H9 (cell line): ENCODE measurements at regions not wholly inside any gene's neighbourhood (a gene's known extent, or its start where the extent isn't known, plus 50 kb on each side); places are given as distances from the start of the nearest gene placed in this dataset.

Experiments
- DNase-seq: peaks from one replicate; pipeline ENCODE4 v3.0.0-alpha.2; 2017
- H2AFZ ChIP-seq: one replicate; pipeline ENCODE4 v1.6.1; 2013; ENCODE audit warnings: mild to moderate bottlenecking, low read length, control low read depth, moderate library complexity
- H2AK5ac ChIP-seq: 2 replicates; pipeline ENCODE4 v1.6.1; 2013; ENCODE audit warnings: low read length, control low read depth, mixed read lengths; ENCODE audit not compliant: insufficient read length
- H2BK120ac ChIP-seq: one replicate; pipeline ENCODE4 v1.6.1; 2013; ENCODE audit warnings: low read depth, mild to moderate bottlenecking, low read length, control low read depth, inconsistent platforms; ENCODE audit not compliant: poor library complexity, severe bottlenecking
- H2BK12ac ChIP-seq: 2 replicates; pipeline ENCODE4 v1.6.1; 2013; ENCODE audit warnings: low read length, control low read depth, mixed read lengths, low read depth; ENCODE audit not compliant: insufficient read length
- H2BK15ac ChIP-seq: 2 replicates; pipeline ENCODE4 v1.6.1; 2013; ENCODE audit warnings: low read depth, low read length, control low read depth
- H2BK20ac ChIP-seq: one replicate; pipeline ENCODE4 v1.6.1; 2013; ENCODE audit warnings: low read depth, mild to moderate bottlenecking, low read length, control low read depth, inconsistent platforms; ENCODE audit not compliant: poor library complexity, severe bottlenecking
- H2BK5ac ChIP-seq: 2 replicates; pipeline ENCODE4 v1.6.1; 2013; ENCODE audit warnings: low read length, control low read depth, mixed read lengths; ENCODE audit not compliant: insufficient read length
- H3K14ac ChIP-seq: 2 replicates; pipeline ENCODE4 v1.6.1; 2013; ENCODE audit warnings: low read length, control low read depth; ENCODE audit not compliant: insufficient read depth
- H3K18ac ChIP-seq: 2 replicates; pipeline ENCODE4 v1.6.1; 2013; ENCODE audit warnings: low read depth, mild to moderate bottlenecking, mixed read lengths, low read length, control low read depth; ENCODE audit not compliant: insufficient read length
- H3K23ac ChIP-seq: 2 replicates; pipeline ENCODE4 v1.6.1; 2013; ENCODE audit warnings: low read length, control low read depth, mixed read lengths, low read depth; ENCODE audit not compliant: insufficient read length
- H3K23me2 ChIP-seq: 2 replicates; pipeline ENCODE4 v1.6.1; 2013; ENCODE audit warnings: low read depth, mild to moderate bottlenecking, mixed read lengths, low read length, control low read depth; ENCODE audit not compliant: insufficient read length, poor library complexity, severe bottlenecking
- H3K27ac ChIP-seq: 2 replicates; pipeline ENCODE4 v1.5.1; 2013; ENCODE audit warnings: low read length, control low read depth, mixed read lengths, low read depth; ENCODE audit not compliant: insufficient read length
- H3K27me3 ChIP-seq: 2 replicates; pipeline ENCODE4 v1.6.1; 2013; ENCODE audit warnings: low read length, control low read depth, inconsistent platforms; ENCODE audit not compliant: insufficient read depth
- H3K4ac ChIP-seq: 2 replicates; pipeline ENCODE4 v1.6.1; 2013; ENCODE audit warnings: low read depth, mild to moderate bottlenecking, control low read depth, inconsistent platforms, low read length, moderate library complexity
- H3K4me1 ChIP-seq: 2 replicates; pipeline ENCODE4 v1.6.1; 2013; ENCODE audit warnings: low read length, control low read depth, inconsistent platforms; ENCODE audit not compliant: insufficient read depth
- H3K4me2 ChIP-seq: 2 replicates; pipeline ENCODE4 v1.6.1; 2013; ENCODE audit warnings: low read length, control low read depth, mixed read lengths; ENCODE audit not compliant: insufficient read length, insufficient read depth
- H3K56ac ChIP-seq: 2 replicates; pipeline ENCODE4 v1.6.1; 2013; ENCODE audit warnings: low read depth, mild to moderate bottlenecking, mixed read lengths, low read length, control low read depth; ENCODE audit not compliant: insufficient read length
- H3K79me1 ChIP-seq: 2 replicates; pipeline ENCODE4 v1.6.1; 2013; ENCODE audit warnings: low read depth, mild to moderate bottlenecking, moderate library complexity, low read length, control low read depth, inconsistent platforms; ENCODE audit not compliant: insufficient read depth, poor library complexity, severe bottlenecking
- H3K79me2 ChIP-seq: 2 replicates; pipeline ENCODE4 v1.6.1; 2013; ENCODE audit warnings: low read length, control low read depth, inconsistent platforms; ENCODE audit not compliant: insufficient read depth
- H3K9ac ChIP-seq: 2 replicates; pipeline ENCODE4 v1.6.1; 2013; ENCODE audit warnings: low read length, control low read depth, mixed read lengths; ENCODE audit not compliant: insufficient read length; ENCODE audit errors: extremely low read depth
- H3K9me3 ChIP-seq: one replicate; pipeline ENCODE4 v1.6.1; 2013; ENCODE audit warnings: low read depth, low read length, inconsistent platforms; ENCODE audit not compliant: control insufficient read depth
- H3T11ph ChIP-seq: one replicate; pipeline ENCODE4 v1.6.1; 2013; ENCODE audit warnings: mild to moderate bottlenecking, low read length, control low read depth, inconsistent platforms
- H4K20me1 ChIP-seq: one replicate; pipeline ENCODE4 v1.6.1; 2013; ENCODE audit not compliant: control insufficient read depth, insufficient read length, insufficient read depth
- H4K5ac ChIP-seq: 2 replicates; pipeline ENCODE4 v1.6.1; 2013; ENCODE audit warnings: low read depth, mild to moderate bottlenecking, mixed read lengths, low read length, control low read depth; ENCODE audit not compliant: insufficient read length
- H4K8ac ChIP-seq: replicated peaks from 2 replicates; pipeline ENCODE4 v1.6.1; 2013; ENCODE audit warnings: low read length, control low read depth, mixed read lengths, low read depth; ENCODE audit not compliant: insufficient read length
- H4K91ac ChIP-seq: 2 replicates; pipeline ENCODE4 v1.6.1; 2013; ENCODE audit warnings: low read depth, mild to moderate bottlenecking, moderate library complexity, mixed read lengths, low read length, control low read depth; ENCODE audit not compliant: insufficient read length
- H3K27ac Mint-ChIP-seq, 3 experiments: 2 replicates in 2 of 3; 3 replicates in 1 of 3; pipeline ENCODE4 v1.8.0; 2020 to 2021; ENCODE audit warnings: mixed read lengths in 3 of 3, mild to moderate bottlenecking in 1 of 3, moderate library complexity in 1 of 3
- H3K27me3 Mint-ChIP-seq: 2 replicates; pipeline ENCODE4 v1.8.0; 2021; ENCODE audit warnings: low read depth, mild to moderate bottlenecking, moderate library complexity, mixed read lengths
- H3K36me3 Mint-ChIP-seq, 3 experiments: 2 replicates in 2 of 3; 3 replicates in 1 of 3; pipeline ENCODE4 v1.8.0; 2020 to 2021; ENCODE audit warnings: low read depth in 3 of 3, mixed read lengths in 3 of 3; ENCODE audit not compliant: insufficient read depth in 1 of 3
- H3K4me1 Mint-ChIP-seq, 2 experiments: 2 replicates each; pipeline ENCODE4 v1.8.0; 2020; ENCODE audit warnings: mixed read lengths in 2 of 2
- H3K4me3 Mint-ChIP-seq, 2 experiments: 2 replicates in 1 of 2; 3 replicates in 1 of 2; pipeline ENCODE4 v1.8.0; 2020 to 2021; ENCODE audit warnings: mild to moderate bottlenecking in 2 of 2, mixed read lengths in 2 of 2, moderate library complexity in 1 of 2
- H3K9me3 Mint-ChIP-seq, 2 experiments: 2 replicates in 1 of 2; 3 replicates in 1 of 2; pipeline ENCODE4 v1.8.0; 2020; ENCODE audit warnings: mild to moderate bottlenecking in 2 of 2, mixed read lengths in 2 of 2, moderate library complexity in 1 of 2
- WGBS: extraction: QIAGEN DNeasy Blood & Tissue Kit; methylation state at CpG from one replicate; pipeline ENCODE4 v1.1.7; 2013; ENCODE audit warnings: missing lambda C conversion rate, low lambda C conversion rate, mixed read lengths; ENCODE audit not compliant: insufficient read length; ENCODE audit errors: extremely low coverage; 5-methylcytosine and 5-hydroxymethylcytosine counted together
- TF ChIP-seq, protein P1 (sequence below): fragments of 200-600 bp; sonication (generic); conservative IDR thresholded peaks from 3 replicates; pipeline ENCODE4 v1.8.0; 2021; ENCODE audit warnings: antibody characterized with exemption, mild to moderate bottlenecking

DNA sequence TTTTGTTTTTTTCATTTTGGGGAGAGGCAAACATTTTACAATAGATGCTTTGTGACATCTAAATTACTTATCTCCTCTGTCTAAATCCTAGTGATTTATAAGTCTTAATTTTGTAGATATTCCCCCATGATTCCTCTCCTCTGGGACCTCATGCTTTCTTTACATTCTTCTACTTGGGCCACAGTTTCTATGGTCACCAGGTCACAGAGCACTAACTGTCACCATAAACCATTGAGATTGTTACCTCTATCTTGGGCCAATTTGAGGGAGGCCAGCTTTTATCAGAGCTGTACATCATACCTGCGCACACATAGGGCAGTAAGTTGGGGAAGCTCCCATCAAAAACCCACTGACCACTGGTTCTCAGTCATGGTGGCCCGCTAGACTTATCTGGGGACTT, 582.1 kb upstream of the SALL1 start:
- no peak overlapping the region; a peak in 1 of 5 replicates for H3K4me3 Mint-ChIP-seq
- no CpG with 5 or more reads among the region's 2 CpGs for WGBS
- no peak overlapping the region for H3K14ac ChIP-seq

More for the DNA sequence above, 582.1 kb upstream of the SALL1 start:
- TF ChIP-seq, protein P1, sequence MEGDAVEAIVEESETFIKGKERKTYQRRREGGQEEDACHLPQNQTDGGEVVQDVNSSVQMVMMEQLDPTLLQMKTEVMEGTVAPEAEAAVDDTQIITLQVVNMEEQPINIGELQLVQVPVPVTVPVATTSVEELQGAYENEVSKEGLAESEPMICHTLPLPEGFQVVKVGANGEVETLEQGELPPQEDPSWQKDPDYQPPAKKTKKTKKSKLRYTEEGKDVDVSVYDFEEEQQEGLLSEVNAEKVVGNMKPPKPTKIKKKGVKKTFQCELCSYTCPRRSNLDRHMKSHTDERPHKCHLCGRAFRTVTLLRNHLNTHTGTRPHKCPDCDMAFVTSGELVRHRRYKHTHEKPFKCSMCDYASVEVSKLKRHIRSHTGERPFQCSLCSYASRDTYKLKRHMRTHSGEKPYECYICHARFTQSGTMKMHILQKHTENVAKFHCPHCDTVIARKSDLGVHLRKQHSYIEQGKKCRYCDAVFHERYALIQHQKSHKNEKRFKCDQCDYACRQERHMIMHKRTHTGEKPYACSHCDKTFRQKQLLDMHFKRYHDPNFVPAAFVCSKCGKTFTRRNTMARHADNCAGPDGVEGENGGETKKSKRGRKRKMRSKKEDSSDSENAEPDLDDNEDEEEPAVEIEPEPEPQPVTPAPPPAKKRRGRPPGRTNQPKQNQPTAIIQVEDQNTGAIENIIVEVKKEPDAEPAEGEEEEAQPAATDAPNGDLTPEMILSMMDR: no peak
- no peak overlapping the region for H2BK12ac ChIP-seq
- H3K4me2 ChIP-seq: no peak overlapping the region
- H3K56ac ChIP-seq: no peak overlapping the region
- H2BK20ac ChIP-seq: no peak overlapping the region
- H3K27me3 ChIP-seq: no peaks in the 10 kb centered on the region
- Mint-ChIP-seq H3K36me3 (no peaks in the 10 kb centered on the region), H3K27me3 (no peaks in the 10 kb centered on the region), H3K27ac (no peak overlapping the region), H3K9me3 (no peaks in the 10 kb centered on the region), H3K4me1 (peaks cover 9 to 12% of the 10 kb centered on the region in 2 experiments)
- H3K23me2 ChIP-seq: no peaks in the 10 kb centered on the region
- no peak overlapping the region for H3T11ph ChIP-seq
- no peak overlapping the region for H2AFZ ChIP-seq
- no peak overlapping the region for H3K4ac ChIP-seq
- no peak overlapping the region for H4K91ac ChIP-seq
- H2BK120ac ChIP-seq: no peak overlapping the region
- no peaks in the 10 kb centered on the region for H3K79me2 ChIP-seq
- H4K20me1 ChIP-seq: no peaks in the 10 kb centered on the region
- no peak for DNase-seq
- H2AK5ac ChIP-seq: no peak overlapping the region
- no peak overlapping the region for H3K9ac ChIP-seq
- H3K9me3 ChIP-seq: no peaks in the 10 kb centered on the region
- no peak overlapping the region for H2BK5ac ChIP-seq
- H3K27ac ChIP-seq: no peak overlapping the region
- no peak overlapping the region for H3K18ac ChIP-seq
- no peaks in the 10 kb centered on the region for H3K4me1 ChIP-seq
- H3K23ac ChIP-seq: no peak overlapping the region
- H4K5ac ChIP-seq: no peak overlapping the region
- H2BK15ac ChIP-seq: no peak overlapping the region
- no peak overlapping the region for H4K8ac ChIP-seq
- H3K79me1 ChIP-seq: no peaks in the 10 kb centered on the region
